GM18909 (cell line): ENCODE measurements at regions not wholly inside any gene's neighbourhood (a gene's known extent, or its start where the extent isn't known, plus 50 kb on each side); places are given as distances from the start of the nearest gene placed in this dataset.

Source experiments
- ATAC-seq: cut with Tn5 transposase; IDR thresholded peaks from one replicate; pipeline ENCODE4 v1.9.1; 2021; ENCODE audit warnings: mild to moderate bottlenecking; ENCODE audit not compliant: unreplicated experiment, poor library complexity

DNA sequence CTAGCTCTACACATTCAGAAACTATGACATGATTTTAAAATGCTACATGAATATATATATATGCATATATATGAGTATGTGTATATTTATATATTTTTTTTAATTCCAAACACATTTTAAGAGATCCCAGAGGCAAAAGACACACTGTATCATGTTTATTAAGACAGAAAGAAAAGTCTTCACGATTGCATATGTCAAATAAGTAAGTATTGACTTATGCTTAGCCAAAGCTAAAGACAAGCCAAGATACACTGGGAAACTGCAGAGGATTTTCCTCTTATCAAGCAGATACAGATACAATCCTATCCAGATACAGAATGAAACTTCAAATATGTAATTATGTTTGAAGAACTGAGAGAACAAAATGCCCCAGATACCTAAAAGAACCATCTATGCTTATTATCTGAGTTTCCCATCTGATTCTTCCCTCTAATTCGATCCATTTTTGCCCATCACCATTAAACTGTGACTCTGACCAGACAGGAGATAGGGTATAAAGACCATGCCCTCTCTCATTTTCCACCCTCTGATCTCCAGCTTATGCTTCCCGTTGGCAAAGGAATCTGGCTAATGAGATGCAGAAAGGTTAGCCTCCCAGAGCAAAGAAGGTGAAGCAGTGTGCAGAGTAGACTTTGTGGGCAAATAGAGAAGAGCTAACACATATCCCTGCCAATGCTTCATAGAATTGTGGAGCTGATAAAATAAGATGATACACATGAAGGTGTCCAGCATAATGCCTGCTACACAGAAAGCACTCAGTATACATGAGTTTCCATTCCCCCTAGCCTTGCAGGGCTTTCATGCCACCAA, 131.0 kb upstream of the TARS1 start:
- no peak for ATAC-seq

DNA sequence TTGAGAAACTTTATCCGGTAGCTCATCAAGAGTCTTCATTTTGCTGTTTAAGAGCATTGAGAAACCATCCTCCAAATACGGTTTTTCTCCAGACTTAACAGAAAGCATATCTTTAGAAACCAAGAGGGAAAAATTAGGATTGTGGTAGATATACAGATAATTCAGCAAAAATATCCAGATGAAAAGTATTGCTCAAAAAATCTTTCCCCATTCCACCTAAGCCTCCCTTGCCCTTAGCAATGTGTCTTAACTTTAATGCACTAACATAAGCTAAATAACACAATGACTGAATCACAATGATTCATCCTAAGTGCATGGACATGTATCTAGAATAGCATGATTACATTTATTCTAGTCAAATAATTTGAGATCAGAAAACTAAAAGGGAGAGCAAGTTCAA, 130.3 kb upstream of the TARS1 start:
- ATAC-seq = no peak

DNA sequence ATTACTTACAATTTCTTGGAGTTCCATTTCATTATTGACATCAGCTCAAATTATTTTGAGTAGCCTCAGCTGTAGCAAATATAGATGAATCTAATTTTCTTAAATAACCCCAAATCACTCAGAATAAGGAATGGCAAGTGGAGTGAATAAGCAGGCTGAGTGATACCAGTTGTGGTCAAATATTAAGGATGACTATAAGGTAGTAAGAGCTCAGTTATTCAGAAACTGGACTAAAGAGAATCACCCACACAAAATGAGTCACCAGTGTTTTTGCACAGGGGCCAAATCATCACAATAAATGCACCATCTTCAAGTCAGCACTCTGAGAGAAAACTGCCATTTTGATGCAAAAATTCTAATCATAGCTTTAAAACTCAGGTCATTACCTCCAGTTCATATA, 128.9 kb upstream of the TARS1 start:
- ATAC-seq = no peak

DNA sequence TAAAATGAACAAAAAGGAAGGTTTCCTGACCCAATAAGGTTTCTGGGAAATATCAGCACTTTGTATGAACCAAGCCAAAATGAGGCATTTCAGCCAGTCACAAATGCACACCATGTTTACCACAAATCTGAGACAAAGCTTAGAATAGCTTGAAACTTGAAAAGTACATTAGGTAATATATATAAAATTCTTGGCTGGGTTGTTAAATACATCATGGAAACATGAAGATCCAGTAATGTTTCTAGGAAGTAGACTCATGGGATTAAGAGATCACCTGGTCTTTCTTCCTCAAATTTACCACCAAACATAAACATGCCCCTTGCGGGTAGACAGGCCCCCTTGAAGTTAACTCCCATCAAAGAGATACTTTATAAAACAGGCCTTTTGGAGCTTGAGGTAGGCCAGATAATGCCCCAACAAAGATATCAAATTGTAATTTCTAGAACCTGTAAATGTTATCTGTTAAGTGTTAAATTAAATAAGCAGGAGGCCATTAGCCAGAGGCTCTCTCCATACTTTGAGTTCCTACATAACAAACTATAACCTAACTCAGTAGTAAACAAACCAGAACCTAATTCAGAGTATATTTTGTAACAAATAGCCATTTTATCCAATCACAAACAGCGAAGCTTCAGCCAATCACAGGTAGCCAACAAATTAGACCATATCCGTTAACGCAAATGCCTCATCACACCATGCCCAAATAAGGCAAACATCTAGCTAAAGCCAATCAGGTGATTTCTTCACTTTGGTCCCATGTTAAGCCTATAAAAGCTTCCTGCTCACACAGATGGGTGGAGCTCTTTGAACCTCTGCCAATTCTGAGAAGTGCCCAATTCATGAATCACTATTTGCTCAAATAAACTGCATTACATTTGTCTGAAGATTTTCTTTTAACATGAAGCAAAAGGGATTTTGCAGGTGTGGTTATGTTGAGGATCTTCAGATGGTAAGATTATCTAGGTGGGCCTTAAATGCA, 127.9 kb upstream of the TARS1 start:
- no peak for ATAC-seq

DNA sequence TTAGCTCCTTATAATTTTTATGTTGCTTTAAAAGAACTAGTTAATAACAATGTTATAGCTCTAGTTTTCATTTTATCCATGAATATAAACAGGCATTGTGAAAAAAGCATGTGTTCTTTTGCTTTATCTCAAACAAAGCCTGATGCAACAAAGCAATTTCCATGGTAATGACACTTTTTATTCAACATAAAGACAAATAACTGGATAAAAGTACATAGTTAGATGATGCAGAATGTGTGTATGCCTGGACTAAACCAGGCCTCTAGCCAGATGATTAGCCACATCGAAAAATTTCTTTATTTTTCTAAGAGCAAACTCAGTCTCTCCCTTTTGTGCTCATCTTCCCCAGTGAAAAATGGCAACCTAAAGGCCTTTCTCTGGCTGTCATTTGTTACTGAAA, 125.6 kb upstream of the TARS1 start:
- no peak for ATAC-seq

DNA sequence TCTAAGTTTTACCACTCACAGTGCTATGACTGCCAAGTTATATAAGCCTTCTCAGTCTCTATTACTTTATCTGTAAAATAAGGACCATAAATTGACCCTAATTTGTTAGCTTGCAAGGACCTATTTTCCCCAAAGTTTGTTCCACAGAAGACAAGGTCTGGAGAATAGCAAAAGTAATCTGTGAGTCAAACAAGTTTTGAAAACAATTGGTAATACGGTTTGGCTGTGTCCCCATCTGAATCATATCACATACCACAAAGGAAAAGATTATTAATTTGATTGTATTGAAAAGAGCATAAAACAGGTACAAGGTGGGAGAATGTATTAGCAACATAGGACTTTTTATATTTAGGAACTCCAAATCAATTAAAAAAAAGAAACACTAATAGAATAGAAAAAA, 124.0 kb upstream of the TARS1 start:
- no peak for ATAC-seq

DNA sequence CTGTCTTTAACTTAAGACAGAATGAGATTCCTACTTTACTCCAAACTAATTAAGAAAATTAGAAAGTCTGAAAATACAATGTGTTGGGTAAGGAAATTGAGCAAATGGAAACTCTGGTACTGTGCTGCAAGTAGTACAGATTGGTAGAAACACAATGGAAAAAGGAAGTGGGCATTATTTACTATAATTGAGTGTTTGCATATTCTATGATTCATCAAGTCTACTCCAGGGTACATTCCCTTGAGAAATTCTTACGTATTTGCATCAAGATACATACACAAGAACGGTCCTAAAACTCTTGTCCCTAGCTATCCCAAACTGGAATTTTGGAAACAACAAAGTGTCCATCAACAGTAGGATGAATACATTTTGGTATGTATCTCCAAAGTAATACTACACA, 123.5 kb upstream of the TARS1 start:
- no peak for ATAC-seq

DNA sequence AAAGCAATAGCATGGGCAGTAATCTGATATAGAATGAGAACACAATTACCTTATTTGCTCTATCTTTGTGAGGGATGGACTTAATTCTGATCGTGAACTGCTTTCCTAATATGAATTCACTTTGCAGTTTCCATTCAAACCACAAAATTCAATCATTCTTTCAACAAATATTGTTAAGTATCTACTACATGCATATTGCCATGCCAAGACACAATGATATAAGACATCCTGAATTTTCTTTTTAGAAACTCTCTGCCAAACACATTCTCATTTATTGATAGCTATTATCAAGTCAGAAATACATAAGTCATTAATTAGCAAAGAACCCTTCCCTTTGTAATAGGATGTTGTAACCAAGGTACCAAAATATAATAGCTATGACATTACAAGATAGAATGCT, 121.6 kb upstream of the TARS1 start:
- no peak for ATAC-seq

DNA sequence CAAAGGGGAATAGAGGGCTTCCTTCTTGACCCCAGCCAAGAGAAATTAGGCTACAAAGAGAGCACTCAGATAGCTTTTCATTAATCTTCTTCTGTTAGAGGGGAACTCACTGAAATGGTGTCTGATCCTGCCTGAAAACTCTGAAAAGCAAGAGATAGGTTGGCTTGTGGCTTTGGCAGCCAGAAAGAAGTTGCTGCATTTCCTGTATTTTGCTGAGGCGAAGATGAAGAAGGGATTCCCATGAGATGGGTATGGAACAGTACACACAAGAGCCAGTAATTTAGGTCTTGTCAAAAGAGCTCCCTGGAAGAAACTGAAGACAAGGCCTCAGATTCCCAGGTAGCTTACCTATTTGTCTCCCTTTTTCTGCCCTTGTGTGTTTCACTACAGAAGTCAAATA, 120.9 kb upstream of the TARS1 start:
- no peak for ATAC-seq

DNA sequence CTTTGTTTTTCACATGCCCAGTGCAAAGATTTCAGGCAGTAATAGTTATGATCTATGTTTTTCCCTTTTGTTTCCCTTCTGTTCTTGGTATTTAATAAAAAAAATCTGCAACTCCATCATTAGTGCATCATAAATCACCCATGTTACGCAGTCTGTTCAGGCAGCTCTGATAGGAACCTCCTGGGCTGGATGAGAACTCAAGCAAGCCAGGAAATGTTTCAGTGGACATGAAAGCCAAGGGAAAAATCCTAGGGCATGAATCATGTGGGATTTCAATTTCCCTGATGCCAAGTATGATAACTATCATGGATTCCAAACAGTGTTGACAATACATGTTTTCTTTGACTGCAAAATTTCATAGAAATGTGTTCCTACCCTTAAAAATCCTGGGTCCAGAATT, 119.7 kb upstream of the TARS1 start:
- ATAC-seq = no peak

DNA sequence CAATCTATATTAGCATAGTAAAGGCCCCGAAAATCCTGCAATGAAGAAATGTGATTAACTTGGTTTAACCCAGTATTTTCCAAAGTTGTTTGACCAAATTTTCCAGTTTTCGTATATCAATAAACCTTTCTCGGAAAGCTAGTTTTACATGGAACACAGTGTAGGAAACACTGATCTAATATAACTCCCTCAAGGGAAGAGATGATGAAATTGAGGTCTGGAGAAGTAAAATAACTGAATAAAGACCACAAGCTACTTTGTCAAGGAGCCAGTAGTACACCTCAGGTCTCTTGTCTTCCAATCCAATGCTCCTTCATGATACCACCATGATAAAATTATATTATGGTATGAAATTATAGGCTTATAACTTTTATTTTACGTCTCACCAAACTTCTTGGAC, 118.1 kb upstream of the TARS1 start:
- no peak for ATAC-seq

DNA sequence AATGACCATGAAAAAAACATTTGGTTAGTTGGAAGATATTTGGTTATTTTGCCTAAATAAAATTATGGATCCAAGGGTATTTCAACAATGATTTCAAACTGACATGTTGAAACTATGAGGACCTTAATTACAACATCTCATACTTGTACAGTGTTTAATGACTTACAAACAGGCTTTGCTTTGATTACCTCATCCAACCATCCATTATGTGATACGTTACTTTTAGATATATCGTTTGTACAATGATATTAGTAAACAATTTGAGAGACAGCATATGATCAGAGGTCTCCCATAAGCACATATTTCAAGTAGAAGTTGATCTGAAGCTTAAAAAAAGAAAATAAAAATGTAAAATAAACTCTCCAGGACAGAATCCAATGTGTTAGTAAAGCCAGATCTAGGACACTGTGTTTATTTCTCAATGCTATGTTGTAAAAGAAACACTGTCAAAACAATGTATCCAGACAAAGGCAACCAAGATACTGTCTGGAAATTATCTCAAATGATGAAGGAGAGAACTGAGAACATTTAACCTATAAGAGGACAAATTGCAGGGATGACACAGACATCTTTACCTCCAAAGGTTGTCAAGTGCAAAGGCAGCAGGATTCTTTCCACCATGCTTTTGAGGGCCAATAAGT, 116.0 kb upstream of the TARS1 start:
- ATAC-seq = no peak

DNA sequence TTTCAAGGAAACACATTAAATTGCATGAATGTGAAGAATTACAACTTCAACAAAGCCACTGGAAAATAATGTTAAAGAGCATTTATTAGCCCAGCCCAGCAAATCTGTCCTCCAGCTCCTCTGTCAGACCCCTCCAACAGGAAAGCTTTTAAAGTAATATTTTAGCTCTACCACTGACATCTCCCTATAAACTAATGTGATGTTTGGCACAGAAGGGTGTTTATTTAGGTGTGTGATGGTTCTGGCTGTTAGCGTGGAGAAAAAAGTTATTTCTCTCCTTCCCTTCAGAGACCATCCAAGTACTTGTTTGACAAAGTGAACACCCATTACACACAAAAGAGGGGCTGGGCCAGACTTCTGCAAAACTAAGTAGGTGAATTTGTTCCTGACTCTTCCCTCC, 111.9 kb upstream of the TARS1 start:
- ATAC-seq = no peak

DNA sequence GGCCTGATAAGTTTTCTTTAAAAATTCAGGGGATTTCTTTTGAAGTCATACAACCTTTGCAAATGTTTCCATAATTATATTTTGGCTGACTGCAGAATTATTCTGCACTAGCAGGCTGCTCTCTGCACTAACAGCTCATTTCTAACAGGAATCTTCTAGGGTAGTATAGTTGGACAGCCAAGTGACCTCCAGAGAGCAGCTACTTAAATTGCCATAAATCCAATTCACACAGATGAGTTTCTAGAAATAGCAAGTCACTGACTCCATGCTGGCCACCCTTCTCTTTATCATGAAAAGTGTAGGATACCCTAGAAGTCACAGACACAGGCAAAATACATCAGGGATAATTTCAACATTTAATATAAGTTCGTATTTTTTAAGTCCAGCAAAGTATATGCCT, 110.9 kb upstream of the TARS1 start:
- ATAC-seq = no peak

DNA sequence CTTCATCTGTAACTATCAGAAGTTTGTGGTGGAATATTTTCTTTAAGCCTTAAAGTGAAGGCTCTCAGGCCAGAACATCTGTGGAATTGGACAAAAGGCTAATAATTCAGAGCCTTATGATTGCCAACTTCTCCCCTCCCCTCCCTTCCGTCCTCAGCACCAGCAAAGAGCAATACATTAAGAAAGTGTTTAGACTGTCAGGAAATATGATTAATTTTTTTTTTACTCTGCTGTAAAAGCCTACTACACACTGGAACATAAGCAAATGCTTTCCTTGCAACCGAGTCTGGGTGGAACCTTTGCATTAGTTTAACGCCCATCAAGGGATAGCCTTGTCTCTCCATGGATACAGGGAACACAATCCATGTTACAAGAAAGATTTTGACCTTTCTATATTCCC, 110.3 kb upstream of the TARS1 start:
- no peak for ATAC-seq

DNA sequence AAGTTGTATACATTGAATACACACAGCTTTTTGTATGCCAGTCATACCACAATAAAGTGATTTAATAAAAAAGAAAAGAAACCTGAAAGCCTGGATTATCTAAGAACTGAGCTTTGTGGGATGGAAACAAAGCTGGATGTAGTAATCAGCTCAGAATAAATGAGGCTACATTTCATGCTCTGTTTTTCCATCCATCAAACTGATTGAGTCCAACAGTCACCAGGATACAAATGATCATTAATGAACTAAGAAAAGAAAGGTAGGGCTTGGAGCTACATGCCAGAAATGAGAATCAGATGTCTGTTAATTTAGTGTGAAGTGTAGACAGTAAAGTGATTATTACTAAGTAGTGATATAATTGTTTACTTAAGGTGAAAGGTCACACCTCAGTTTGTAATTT, 109.8 kb upstream of the TARS1 start:
- no peak for ATAC-seq

DNA sequence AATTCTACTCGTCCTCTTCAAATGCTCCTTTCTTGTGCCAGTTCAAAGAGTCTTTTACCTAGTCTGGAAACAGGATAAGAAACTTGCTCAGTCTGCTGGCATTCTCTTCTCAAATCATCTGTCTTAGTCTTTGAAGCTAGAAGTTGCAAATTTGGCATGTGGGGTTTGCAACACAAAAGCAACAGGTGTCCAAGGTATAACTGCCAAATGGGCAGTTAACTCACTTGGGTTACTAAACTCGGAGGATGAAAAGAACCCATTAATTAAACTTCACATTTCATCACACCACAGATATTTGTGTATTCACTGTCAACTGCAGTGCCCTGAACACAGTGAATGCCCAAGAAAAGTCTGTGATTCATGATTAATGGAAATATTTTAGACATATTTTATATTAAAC, 108.0 kb upstream of the TARS1 start:
- no peak for ATAC-seq

DNA sequence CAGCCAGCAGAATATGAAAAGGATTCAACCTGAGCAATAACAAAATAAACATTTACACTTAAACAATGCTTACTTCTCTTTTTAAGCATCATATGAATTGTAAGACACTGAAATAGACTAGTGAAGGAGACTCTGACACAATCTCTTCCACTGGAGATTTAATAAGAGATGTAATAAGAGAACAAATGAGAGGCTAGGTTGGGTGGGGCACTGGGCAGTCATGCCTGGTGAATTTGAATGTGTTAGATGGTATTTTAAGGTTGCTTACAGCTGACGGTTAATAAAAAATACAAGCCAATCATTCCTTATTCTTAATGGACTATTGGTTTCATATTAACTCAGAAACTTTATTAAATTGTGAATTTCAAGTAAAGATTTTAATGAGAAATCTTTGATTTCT, 105.9 kb upstream of the TARS1 start:
- ATAC-seq = no peak

DNA sequence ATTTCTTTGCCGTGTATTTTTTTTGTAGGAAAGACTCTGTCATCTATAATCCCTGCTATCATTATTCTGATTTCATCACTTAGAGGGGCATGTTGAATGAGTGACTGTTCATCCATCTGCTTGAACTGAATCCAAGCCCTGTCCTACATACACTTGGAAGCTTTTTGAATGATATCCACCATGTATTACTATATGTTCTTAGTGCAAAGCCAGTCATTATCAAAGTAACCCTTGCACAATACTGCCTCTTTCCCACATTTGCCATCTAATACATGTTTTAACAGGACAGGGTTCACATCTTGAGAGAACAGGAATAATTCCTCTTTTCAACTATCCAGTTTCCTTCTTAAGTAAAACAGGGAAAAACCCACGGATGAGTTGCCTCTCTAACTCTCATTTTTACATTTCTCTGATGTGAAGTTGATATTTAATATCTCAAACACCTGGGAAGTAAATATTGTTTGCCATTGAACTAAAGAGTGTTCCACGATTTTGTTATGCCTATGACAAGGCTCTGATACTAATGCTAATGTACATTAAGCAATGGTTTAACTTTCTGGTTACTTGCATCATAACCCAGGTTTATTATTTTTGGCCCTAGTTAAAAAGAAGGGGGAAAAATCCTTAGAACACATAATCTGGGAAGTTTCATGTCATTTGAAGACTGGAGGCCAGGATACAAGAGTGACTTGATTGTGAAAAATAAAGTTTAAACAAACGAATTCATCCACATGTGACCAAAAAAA, 103.7 kb upstream of the TARS1 start:
- ATAC-seq = no peak

DNA sequence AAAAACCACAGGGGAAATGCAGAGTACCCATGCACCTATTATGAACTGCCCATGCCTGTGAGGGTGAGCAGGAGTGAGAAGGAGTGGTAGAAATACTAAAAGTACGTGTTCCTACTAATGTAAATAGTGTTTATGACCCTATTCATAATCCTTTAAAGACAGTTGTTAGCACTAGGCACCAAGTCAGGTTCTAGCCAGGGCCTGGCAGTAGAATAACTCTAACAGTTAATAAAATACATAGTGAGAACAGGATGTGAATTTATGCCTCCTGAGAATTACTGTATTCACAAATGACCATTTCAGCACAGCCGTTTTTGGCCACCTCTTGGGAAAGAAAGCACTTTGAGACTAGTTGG, 103.2 kb upstream of the TARS1 start:
- ATAC-seq = no peak
